ENCODE measurements at regions not wholly inside any gene's neighbourhood (a gene's known extent, or its start where the extent isn't known, plus 50 kb on each side); places are given as distances from the start of the nearest gene placed in this dataset.

- TF ChIP-seq CTCF (IDR thresholded peaks at IDR 0.05; ENCODE audit: low read depth, low read length) (no peak), EZH2phosphoT487 (IDR thresholded peaks at IDR 0.05; ENCODE audit: low read depth) (no peak)
These were observed 994.1 kb downstream of the TYW1 start for GRCh38 chr7:67990716-67991115.

All from OCI-LY3 (cell line).